DND-41 (cell line): ENCODE measurements at regions not wholly inside any gene's neighbourhood (a gene's known extent, or its start where the extent isn't known, plus 50 kb on each side); places are given as distances from the start of the nearest gene placed in this dataset.

Experiments
- ATAC-seq: fragments of 200-7000 bp; cut with Tn5 transposase; 3 replicates; pipeline ENCODE4 v1.9.1; 2021; ENCODE audit warnings: low read depth; ENCODE audit not compliant: insufficient read depth
- DNase-seq: peaks from one replicate; pipeline ENCODE4 v3.0.0-alpha.2; 2020
- H2AFZ ChIP-seq: 2 replicates; pipeline ENCODE4 v1.6.0; 2012; ENCODE audit warnings: low read depth, low read length
- H3K27ac ChIP-seq: 2 replicates; pipeline ENCODE4 v1.5.1; 2012; ENCODE audit warnings: low read length, inconsistent platforms
- H3K27me3 ChIP-seq: fragments of 200-600 bp; sonication (generic); 2 replicates; pipeline ENCODE4 v1.6.0; 2012; ENCODE audit warnings: low read length, mild to moderate bottlenecking, inconsistent platforms; ENCODE audit not compliant: insufficient read depth, poor library complexity
- H3K36me3 ChIP-seq: 2 replicates; pipeline ENCODE4 v1.5.1; 2012; ENCODE audit warnings: low read length, inconsistent platforms; ENCODE audit not compliant: insufficient read depth
- H3K4me1 ChIP-seq: 2 replicates; pipeline ENCODE4 v1.5.1; 2012; ENCODE audit warnings: mild to moderate bottlenecking, low read length; ENCODE audit not compliant: insufficient read depth
- H3K4me2 ChIP-seq: 2 replicates; pipeline ENCODE4 v1.6.0; 2012; ENCODE audit warnings: mild to moderate bottlenecking, moderate library complexity, low read length, inconsistent platforms; ENCODE audit not compliant: insufficient read depth
- H3K4me3 ChIP-seq, 2 experiments: fragments of 200-600 bp in 1 of 2; shearing (Covaris generic) in 1 of 2; 2 replicates each; pipeline ENCODE4 v1.5.1; 2012 to 2016; ENCODE audit warnings: inconsistent platforms in 2 of 2, low read length in 2 of 2, mild to moderate bottlenecking in 2 of 2, low read depth in 1 of 2, moderate library complexity in 1 of 2
- H3K79me2 ChIP-seq: 2 replicates; pipeline ENCODE4 v1.6.0; 2012; ENCODE audit warnings: low read length, inconsistent platforms; ENCODE audit not compliant: insufficient read depth
- H3K9ac ChIP-seq: 2 replicates; pipeline ENCODE4 v1.6.0; 2012; ENCODE audit warnings: low read depth, mild to moderate bottlenecking, inconsistent platforms, low read length, moderate library complexity
- H3K9me3 ChIP-seq: 2 replicates; pipeline ENCODE4 v1.5.1; 2012; ENCODE audit warnings: low read length, moderate library complexity, mild to moderate bottlenecking, inconsistent platforms; ENCODE audit not compliant: insufficient read depth, severe bottlenecking
- H4K20me1 ChIP-seq: 2 replicates; pipeline ENCODE4 v1.6.0; 2012; ENCODE audit warnings: low read length; ENCODE audit not compliant: insufficient read depth
- EZH2 ChIP-seq: IDR thresholded peaks from 3 replicates; pipeline ENCODE4 v1.6.1; 2012; ENCODE audit warnings: borderline replicate concordance, low read depth, mild to moderate bottlenecking, moderate library complexity, low read length, inconsistent platforms; ENCODE audit not compliant: severe bottlenecking
- TF ChIP-seq, protein P1 (sequence below): IDR thresholded peaks from 2 replicates; pipeline ENCODE4 v1.5.1; 2012; ENCODE audit warnings: borderline replicate concordance, low read length, moderate library complexity, mild to moderate bottlenecking; ENCODE audit not compliant: poor library complexity, severe bottlenecking; ENCODE audit errors: extremely low read depth

- H3K9ac ChIP-seq, result no peak overlapping the region
- H2AFZ ChIP-seq, result no peak overlapping the region
- ATAC-seq (no peak), DNase-seq (no peak)
- no peak overlapping the region for H3K4me2 ChIP-seq
- H3K36me3 ChIP-seq, result no peaks in the 10 kb centered on the region
- H3K27ac ChIP-seq, result no peak overlapping the region
- H3K27me3 ChIP-seq, result no peaks in the 10 kb centered on the region
- TF ChIP-seq EZH2, result no peak
- TF ChIP-seq, protein P1, sequence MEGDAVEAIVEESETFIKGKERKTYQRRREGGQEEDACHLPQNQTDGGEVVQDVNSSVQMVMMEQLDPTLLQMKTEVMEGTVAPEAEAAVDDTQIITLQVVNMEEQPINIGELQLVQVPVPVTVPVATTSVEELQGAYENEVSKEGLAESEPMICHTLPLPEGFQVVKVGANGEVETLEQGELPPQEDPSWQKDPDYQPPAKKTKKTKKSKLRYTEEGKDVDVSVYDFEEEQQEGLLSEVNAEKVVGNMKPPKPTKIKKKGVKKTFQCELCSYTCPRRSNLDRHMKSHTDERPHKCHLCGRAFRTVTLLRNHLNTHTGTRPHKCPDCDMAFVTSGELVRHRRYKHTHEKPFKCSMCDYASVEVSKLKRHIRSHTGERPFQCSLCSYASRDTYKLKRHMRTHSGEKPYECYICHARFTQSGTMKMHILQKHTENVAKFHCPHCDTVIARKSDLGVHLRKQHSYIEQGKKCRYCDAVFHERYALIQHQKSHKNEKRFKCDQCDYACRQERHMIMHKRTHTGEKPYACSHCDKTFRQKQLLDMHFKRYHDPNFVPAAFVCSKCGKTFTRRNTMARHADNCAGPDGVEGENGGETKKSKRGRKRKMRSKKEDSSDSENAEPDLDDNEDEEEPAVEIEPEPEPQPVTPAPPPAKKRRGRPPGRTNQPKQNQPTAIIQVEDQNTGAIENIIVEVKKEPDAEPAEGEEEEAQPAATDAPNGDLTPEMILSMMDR, result no peak
- no peak overlapping the region for H3K4me3 ChIP-seq
- no peaks in the 10 kb centered on the region for H3K9me3 ChIP-seq
- no peaks in the 10 kb centered on the region for H4K20me1 ChIP-seq
- peaks cover 3% of the 10 kb centered on the region; the same call in 1 of the 2 replicates for H3K4me1 ChIP-seq
- no peaks in the 10 kb centered on the region for H3K79me2 ChIP-seq
Observed at GRCh38 chr2:145095641-145096435, 575.9 kb upstream of the ZEB2 start.

GRCh38 chr2:145094370-145094769 lies 574.5 kb upstream of the ZEB2 start:
- DNase-seq, result no peak
- no peaks in the 10 kb centered on the region for H3K79me2 ChIP-seq
- H3K4me3 ChIP-seq, result no peak overlapping the region
- TF ChIP-seq, protein P1, result no peak
- no peak for TF ChIP-seq EZH2
- peaks cover 3% of the 10 kb centered on the region; the same call in 1 of the 2 replicates for H3K4me1 ChIP-seq
- H3K27ac ChIP-seq, result no peak overlapping the region
- H4K20me1 ChIP-seq, result no peaks in the 10 kb centered on the region
- no peak for ATAC-seq
- H3K9me3 ChIP-seq, result peaks cover 5% of the 10 kb centered on the region
- no peaks in the 10 kb centered on the region for H3K36me3 ChIP-seq
- no peaks in the 10 kb centered on the region for H3K27me3 ChIP-seq
- H2AFZ ChIP-seq, result no peak overlapping the region
- H3K4me2 ChIP-seq, result no peak overlapping the region
- H3K9ac ChIP-seq, result no peak overlapping the region

DNA sequence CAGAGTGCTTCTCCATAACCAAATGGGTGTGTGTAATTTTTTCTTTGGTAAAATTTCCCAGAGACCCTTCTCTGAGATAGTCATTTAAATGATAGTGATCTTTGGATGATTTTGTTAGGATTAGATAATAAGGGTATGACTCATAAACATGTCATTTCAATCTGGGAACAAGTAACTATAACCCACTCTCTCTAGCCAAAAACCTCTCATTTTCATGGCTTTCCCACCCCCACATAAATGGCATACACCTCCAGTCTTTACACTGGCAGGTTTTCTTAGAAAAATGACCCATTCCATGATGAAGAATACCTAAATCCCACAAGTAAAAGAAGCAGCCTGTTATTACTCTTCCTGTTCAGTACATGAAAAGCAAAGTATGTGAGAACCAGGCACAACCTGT lies 572.0 kb upstream of the ZEB2 start:
- Histone ChIP-seq H3K4me1 (peaks cover 3% of the 10 kb centered on the region; the same call in 1 of the 2 replicates), H4K20me1 (no peaks in the 10 kb centered on the region), H3K4me2 (no peak overlapping the region), H3K9ac (no peak overlapping the region), H3K9me3 (peaks cover 5% of the 10 kb centered on the region), H3K4me3 (no peak overlapping the region), H2AFZ (no peak overlapping the region), H3K36me3 (no peaks in the 10 kb centered on the region), H3K27ac (no peak overlapping the region), H3K27me3 (no peaks in the 10 kb centered on the region), H3K79me2 (no peaks in the 10 kb centered on the region)
- TF ChIP-seq EZH2, result no peak
- TF ChIP-seq, protein P1, result no peak
- no peak for DNase-seq
- no peak for ATAC-seq
